DOHH2 (cell line): ENCODE measurements at regions not wholly inside any gene's neighbourhood (a gene's known extent, or its start where the extent isn't known, plus 50 kb on each side); places are given as distances from the start of the nearest gene placed in this dataset.

Experiments used
- EZH2phosphoT487 ChIP-seq: fragments of 200-600 bp; sonication (generic); IDR thresholded peaks from 2 replicates; pipeline ENCODE4 v1.6.1; 2017; ENCODE audit warnings: borderline replicate concordance, mild to moderate bottlenecking, antibody characterized with exemption, low read length, moderate library complexity, mixed read lengths
- TF ChIP-seq, protein P1 (sequence below): fragments of 200-600 bp; sonication (generic); IDR thresholded peaks from one replicate; pipeline ENCODE4 v1.5.1; 2014; ENCODE audit warnings: antibody characterized with exemption, mild to moderate bottlenecking, low read depth, low read length; ENCODE audit not compliant: poor library complexity, severe bottlenecking

DNA sequence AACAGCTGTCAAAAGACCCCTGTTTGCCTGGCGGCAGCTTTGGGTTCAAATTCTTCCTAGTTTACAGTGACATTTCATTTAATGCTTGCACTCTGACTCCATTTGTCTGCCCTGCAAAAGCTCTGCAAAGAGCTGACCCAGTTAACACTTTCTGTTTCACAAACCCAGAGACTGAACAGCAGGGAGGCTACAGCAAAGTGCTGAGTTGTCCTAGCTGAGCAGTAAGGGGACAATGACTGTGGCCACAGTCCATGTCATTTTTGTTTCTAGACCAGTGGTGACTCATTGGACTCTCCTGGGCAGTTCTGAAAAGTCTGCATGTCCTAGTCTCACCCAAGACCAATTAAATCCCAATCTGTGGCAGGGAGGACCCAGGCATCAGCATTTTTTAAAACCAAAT, 994.8 kb upstream of the WWC1 start:
- TF ChIP-seq, protein P1, sequence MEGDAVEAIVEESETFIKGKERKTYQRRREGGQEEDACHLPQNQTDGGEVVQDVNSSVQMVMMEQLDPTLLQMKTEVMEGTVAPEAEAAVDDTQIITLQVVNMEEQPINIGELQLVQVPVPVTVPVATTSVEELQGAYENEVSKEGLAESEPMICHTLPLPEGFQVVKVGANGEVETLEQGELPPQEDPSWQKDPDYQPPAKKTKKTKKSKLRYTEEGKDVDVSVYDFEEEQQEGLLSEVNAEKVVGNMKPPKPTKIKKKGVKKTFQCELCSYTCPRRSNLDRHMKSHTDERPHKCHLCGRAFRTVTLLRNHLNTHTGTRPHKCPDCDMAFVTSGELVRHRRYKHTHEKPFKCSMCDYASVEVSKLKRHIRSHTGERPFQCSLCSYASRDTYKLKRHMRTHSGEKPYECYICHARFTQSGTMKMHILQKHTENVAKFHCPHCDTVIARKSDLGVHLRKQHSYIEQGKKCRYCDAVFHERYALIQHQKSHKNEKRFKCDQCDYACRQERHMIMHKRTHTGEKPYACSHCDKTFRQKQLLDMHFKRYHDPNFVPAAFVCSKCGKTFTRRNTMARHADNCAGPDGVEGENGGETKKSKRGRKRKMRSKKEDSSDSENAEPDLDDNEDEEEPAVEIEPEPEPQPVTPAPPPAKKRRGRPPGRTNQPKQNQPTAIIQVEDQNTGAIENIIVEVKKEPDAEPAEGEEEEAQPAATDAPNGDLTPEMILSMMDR, result no peak
- TF ChIP-seq EZH2phosphoT487, result no peak
